HG03159 (cell line): ENCODE measurements at regions not wholly inside any gene's neighbourhood (a gene's known extent, or its start where the extent isn't known, plus 50 kb on each side); places are given as distances from the start of the nearest gene placed in this dataset.

Experiments used
- ATAC-seq: cut with Tn5 transposase; IDR thresholded peaks from one replicate; pipeline ENCODE4 v1.9.1; 2021; ENCODE audit warnings: mild to moderate bottlenecking, moderate library complexity; ENCODE audit not compliant: unreplicated experiment

GRCh38 chr7:115719963-115720362, 310.6 kb downstream of the TFEC start:
- no peak for ATAC-seq

GRCh38 chr7:115709664-115710063, 320.9 kb downstream of the TFEC start:
- ATAC-seq = no peak

GRCh38 chr7:115708013-115708341, 322.6 kb downstream of the TFEC start:
- no peak for ATAC-seq

DNA sequence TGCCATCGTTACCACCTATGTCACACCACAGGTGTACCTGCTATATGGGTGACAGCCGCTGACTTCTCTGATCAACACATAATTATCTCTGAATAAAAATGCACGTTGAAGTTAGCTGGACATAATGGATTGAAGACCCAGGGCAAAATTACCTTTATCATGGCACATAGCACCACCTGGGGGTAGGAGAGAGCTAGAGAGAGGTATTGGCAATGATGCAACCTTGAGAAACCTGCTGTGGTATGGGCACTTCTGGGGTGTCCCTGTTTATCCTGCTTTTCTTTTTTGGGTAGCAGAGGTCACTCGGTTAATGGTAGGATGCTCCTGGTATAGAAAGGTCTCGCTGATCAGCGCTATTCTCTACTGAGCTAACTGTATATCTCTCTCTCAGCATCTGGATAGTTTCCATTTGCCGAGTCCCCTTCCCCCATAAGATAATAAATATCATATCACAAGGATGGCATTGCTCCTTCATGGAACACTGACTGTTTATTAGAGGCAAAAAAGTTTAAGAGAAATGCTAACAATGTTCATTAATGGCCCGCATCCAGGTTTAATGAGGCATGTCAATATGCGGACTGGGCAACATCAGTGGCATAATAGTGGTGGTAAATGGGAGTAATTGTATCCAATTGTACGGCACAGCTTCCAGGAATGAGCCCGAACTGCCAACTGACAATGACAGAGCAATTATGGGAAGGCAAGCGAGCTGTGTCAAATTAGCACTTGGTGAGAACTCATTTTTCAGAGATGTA, 323.1 kb downstream of the TFEC start:
- peak; percentile 64 for ATAC-seq

DNA sequence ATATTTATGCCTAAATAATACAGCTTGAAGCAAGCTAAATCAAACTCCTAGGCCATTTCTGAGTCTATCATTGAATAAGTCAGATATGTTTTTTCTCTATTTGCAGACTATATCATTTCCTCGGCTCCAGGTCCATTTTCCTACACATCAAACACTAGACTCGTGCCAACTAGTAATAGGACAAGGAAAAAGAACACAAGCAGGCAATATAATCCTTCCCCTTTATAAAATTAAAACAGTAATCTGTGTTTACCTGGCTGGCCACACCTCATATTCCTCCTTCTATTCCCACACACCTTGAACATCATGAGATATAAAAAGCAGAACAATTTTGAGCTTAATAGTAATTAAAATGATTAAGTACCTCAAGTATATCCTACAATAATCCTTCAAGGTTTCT, 325.7 kb downstream of the TFEC start:
- ATAC-seq = no peak

DNA sequence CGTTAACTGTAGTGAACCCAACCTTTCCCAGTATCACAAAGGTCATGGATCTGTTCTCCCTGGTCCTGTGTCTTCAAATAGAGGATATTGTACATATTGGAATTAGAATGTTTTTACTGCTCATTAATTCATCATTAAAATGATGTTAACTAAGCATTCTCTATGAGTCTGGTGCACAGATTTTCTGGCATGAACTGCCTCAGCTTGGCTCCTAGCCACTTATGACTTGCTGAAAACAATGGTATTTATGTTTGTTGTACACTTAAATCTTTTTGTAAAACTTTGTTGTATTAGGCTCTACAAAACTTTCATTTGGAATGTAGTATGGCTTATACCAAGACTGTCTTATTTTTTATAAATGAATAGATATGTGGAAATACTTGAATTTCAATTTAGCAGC, 329.4 kb downstream of the TFEC start:
- no peak for ATAC-seq

DNA sequence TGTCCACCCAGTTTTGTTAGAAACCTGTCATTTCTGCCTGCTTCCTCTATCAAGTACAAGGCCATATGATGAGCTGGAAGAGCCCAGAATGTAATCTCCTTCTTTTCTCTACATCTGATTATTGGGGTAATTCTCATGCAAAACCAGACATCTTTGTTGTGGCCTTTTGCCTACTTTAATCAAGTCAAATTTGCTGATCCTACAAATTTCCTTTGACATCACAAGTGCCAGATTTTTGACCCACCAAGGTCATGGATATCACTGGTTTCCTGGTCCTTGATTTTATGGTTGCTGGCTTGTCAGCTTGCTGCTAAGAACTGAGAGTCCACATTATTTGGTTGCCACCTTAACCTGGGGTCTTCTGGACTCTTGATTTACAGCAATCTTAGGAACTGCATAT, 336.1 kb downstream of the TFEC start:
- no peak for ATAC-seq

DNA sequence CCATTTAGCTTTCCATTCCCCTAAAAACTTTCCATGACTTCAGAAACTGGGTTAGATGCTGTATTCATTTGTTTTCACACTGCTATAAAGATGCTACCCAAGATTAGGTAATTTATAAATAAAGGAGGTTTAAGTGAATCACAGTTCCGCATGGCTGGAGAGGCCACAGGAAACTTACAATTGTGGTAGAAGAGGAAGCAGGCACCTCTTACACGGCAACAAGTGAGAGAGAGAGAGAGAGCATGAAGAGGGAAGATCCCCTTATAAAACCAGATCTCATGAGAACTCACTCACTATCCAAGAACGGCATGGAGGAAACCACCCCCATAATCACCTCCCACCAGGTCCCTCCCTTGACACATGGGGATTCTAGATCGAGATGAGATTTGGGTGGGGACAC, 336.8 kb downstream of the TFEC start:
- ATAC-seq = peak; percentile 85

GRCh38 chr7:115689941-115690340, 340.6 kb downstream of the TFEC start:
- no peak for ATAC-seq

- ATAC-seq = no peak
Observed at GRCh38 chr7:115683093-115683492, 347.5 kb downstream of the TFEC start.

GRCh38 chr7:115682507-115682906, 348.1 kb downstream of the TFEC start:
- peak; percentile 49 for ATAC-seq

- ATAC-seq = no peak
Observed at GRCh38 chr7:115680921-115681320, 349.6 kb downstream of the TFEC start.

DNA sequence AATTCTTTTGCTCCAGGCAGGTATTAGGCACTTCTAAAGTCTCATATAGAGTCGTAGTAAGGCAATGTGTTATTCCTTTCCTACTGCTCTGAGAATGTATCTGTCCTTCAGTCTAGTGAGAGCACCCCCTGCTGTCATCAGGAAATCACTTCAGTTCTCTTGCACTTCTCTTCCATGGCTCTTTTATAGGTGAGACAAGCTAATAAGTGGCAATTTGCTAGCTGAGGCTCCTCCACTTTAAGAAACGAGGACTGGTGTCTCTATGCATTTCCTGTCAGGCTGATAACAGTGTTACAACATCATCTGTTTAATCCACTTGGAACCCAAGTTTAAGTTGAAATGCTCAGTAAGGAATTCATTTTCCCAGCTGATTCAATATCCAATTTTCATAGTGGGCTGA, 350.6 kb downstream of the TFEC start:
- ATAC-seq = peak; percentile 67

GRCh38 chr7:115679423-115679822, 351.1 kb downstream of the TFEC start:
- no peak for ATAC-seq

GRCh38 chr7:115678086-115678982, 352.2 kb downstream of the TFEC start:
- ATAC-seq = no peak

GRCh38 chr7:115676707-115677106, 353.9 kb downstream of the TFEC start:
- ATAC-seq = no peak

- no peak for ATAC-seq
Observed at GRCh38 chr7:115676080-115676479, 354.5 kb downstream of the TFEC start.

GRCh38 chr7:115674467-115675024, 356.0 kb downstream of the TFEC start:
- no peak for ATAC-seq

GRCh38 chr7:115672024-115672423, 358.5 kb downstream of the TFEC start:
- ATAC-seq = no peak

DNA sequence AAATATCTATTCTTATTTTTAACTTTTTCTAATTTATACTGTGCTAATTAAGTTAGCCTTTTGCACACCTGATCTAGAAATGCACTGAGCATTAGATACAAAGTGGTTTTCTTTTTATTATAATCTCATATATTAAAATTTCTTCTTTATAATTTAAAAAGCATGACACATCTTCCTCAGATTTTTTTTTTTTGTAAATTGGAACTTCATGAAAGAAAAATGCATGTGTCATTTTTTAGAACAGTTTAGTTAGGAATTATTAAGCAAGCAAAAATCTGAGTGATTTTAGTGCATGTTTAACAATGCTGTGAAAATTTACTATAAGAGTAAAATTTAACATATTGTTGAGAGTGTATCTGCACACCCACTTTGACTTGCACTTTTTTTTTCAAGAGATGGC, 367.9 kb downstream of the TFEC start:
- no peak for ATAC-seq

DNA sequence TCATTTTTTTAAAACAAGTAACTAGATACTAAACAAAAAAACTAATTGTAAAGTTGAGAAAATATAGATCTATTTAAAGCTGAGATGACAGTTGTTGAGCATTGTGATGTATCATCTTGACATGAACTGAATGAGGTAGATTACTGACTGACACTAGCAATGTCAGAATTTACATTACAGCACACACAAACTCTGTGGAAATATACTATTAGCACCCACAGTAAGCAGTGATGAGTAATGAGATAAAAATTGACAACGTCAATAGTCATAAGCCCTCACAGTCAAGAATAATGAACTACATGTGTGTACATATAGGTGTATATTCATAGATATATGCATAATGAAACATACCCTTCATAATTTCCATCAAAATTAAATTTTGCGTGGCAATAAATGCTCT, 368.4 kb downstream of the TFEC start:
- no peak for ATAC-seq

GRCh38 chr7:115658223-115658622, 372.3 kb downstream of the TFEC start:
- ATAC-seq = no peak
